Neural progenitor cell (in vitro differentiated cells): ENCODE measurements at regions not wholly inside any gene's neighbourhood (a gene's known extent, or its start where the extent isn't known, plus 50 kb on each side); places are given as distances from the start of the nearest gene placed in this dataset.
A peak's percentile ranks its signal among the peaks of the same experiment; 100 is the strongest.

Experiments
- DNase-seq: peaks from one replicate; pipeline ENCODE4 v3.0.0-alpha.2; 2016; ENCODE audit warnings: low spot score
- H2AFZ ChIP-seq: fragments of 200-600 bp; sonication (generic); replicated peaks from 2 replicates; pipeline ENCODE4 v1.6.1; 2016; ENCODE audit warnings: antibody characterized with exemption
- H3F3A ChIP-seq: fragments of 200-600 bp; sonication (generic); 2 replicates; pipeline ENCODE4 v1.6.1; 2016; ENCODE audit warnings: antibody characterized with exemption, low read depth
- H3K27ac ChIP-seq: fragments of 200-600 bp; sonication (generic); 2 replicates; pipeline ENCODE4 v1.5.1; 2016; ENCODE audit warnings: mild to moderate bottlenecking
- H3K27me3 ChIP-seq: fragments of 200-600 bp; sonication (generic); 2 replicates; pipeline ENCODE4 v1.6.1; 2016; ENCODE audit warnings: mild to moderate bottlenecking, moderate library complexity
- H3K36me3 ChIP-seq: fragments of 200-600 bp; sonication (generic); 2 replicates; pipeline ENCODE4 v1.5.1; 2016
- H3K4me1 ChIP-seq: fragments of 200-600 bp; sonication (generic); 2 replicates; pipeline ENCODE4 v1.6.1; 2016; ENCODE audit warnings: mixed run types
- H3K4me2 ChIP-seq: fragments of 200-600 bp; sonication (generic); 2 replicates; pipeline ENCODE4 v1.6.1; 2016
- H3K4me3 ChIP-seq: fragments of 200-600 bp; sonication (generic); 2 replicates; pipeline ENCODE4 v1.5.1; 2016
- H3K79me2 ChIP-seq: fragments of 200-600 bp; sonication (generic); 2 replicates; pipeline ENCODE4 v1.6.1; 2016; ENCODE audit warnings: low read depth
- H3K9ac ChIP-seq: fragments of 200-600 bp; sonication (generic); 2 replicates; pipeline ENCODE4 v1.6.1; 2016
- H3K9me3 ChIP-seq: fragments of 200-600 bp; sonication (generic); 2 replicates; pipeline ENCODE4 v1.5.1; 2016; ENCODE audit warnings: low read depth
- H4K20me1 ChIP-seq: fragments of 200-600 bp; sonication (generic); 2 replicates; pipeline ENCODE4 v1.6.1; 2016; ENCODE audit warnings: low read depth
- H3K27ac Mint-ChIP-seq: 3 replicates; pipeline ENCODE4 v1.8.0; 2021; ENCODE audit warnings: mixed read lengths
- H3K27me3 Mint-ChIP-seq: 2 replicates; pipeline ENCODE4 v1.8.0; 2022; ENCODE audit warnings: low read depth, mild to moderate bottlenecking, inconsistent platforms, moderate library complexity, mixed read lengths; ENCODE audit not compliant: insufficient read depth
- H3K36me3 Mint-ChIP-seq: 3 replicates; pipeline ENCODE4 v1.8.0; 2021; ENCODE audit warnings: mixed read lengths
- H3K4me1 Mint-ChIP-seq: 3 replicates; pipeline ENCODE4 v1.8.0; 2021; ENCODE audit warnings: mixed read lengths
- H3K4me3 Mint-ChIP-seq: 3 replicates; pipeline ENCODE4 v1.8.0; 2021; ENCODE audit warnings: mild to moderate bottlenecking, moderate library complexity, mixed read lengths
- H3K9me3 Mint-ChIP-seq: 3 replicates; pipeline ENCODE4 v1.8.0; 2020; ENCODE audit warnings: mixed read lengths
- EZH2 ChIP-seq: fragments of 200-600 bp; sonication (generic); IDR thresholded peaks from 2 replicates; pipeline ENCODE4 v1.6.1; 2017; ENCODE audit warnings: antibody characterized with exemption, mild to moderate bottlenecking, moderate library complexity
- EZH2phosphoT487 ChIP-seq: fragments of 200-600 bp; sonication (generic); IDR thresholded peaks from 2 replicates; pipeline ENCODE4 v1.6.1; 2017; ENCODE audit warnings: antibody characterized with exemption
- TF ChIP-seq, protein P1 (sequence below): fragments of 200-600 bp; sonication (generic); IDR thresholded peaks from 2 replicates; pipeline ENCODE4 v1.5.1; 2017; ENCODE audit warnings: antibody characterized with exemption, mild to moderate bottlenecking

GRCh38 chr16:73482310-73482709 lies 434.4 kb upstream of the ZFHX3 start:
- no peaks in the 10 kb centered on the region for H3F3A ChIP-seq
- no peaks in the 10 kb centered on the region for H3K36me3 ChIP-seq
- no peak overlapping the region for H3K4me2 ChIP-seq
- Mint-ChIP-seq H3K27ac (peak overlapping the region; percentile 70), H3K36me3 (no peaks in the 10 kb centered on the region), H3K27me3 (peaks cover 10% of the 10 kb centered on the region), H3K9me3 (peaks cover 2% of the 10 kb centered on the region), H3K4me3 (no peak overlapping the region), H3K4me1 (peaks cover 21% of the 10 kb centered on the region)
- no peaks in the 10 kb centered on the region for H3K79me2 ChIP-seq
- H3K27ac ChIP-seq: no peak overlapping the region
- no peaks in the 10 kb centered on the region for H4K20me1 ChIP-seq
- H3K27me3 ChIP-seq: peaks cover 28% of the 10 kb centered on the region
- no peak overlapping the region for H2AFZ ChIP-seq
- peaks cover 10% of the 10 kb centered on the region for H3K4me1 ChIP-seq
- TF ChIP-seq, protein P1, sequence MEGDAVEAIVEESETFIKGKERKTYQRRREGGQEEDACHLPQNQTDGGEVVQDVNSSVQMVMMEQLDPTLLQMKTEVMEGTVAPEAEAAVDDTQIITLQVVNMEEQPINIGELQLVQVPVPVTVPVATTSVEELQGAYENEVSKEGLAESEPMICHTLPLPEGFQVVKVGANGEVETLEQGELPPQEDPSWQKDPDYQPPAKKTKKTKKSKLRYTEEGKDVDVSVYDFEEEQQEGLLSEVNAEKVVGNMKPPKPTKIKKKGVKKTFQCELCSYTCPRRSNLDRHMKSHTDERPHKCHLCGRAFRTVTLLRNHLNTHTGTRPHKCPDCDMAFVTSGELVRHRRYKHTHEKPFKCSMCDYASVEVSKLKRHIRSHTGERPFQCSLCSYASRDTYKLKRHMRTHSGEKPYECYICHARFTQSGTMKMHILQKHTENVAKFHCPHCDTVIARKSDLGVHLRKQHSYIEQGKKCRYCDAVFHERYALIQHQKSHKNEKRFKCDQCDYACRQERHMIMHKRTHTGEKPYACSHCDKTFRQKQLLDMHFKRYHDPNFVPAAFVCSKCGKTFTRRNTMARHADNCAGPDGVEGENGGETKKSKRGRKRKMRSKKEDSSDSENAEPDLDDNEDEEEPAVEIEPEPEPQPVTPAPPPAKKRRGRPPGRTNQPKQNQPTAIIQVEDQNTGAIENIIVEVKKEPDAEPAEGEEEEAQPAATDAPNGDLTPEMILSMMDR: no peak
- TF ChIP-seq EZH2 (no peak), EZH2phosphoT487 (no peak)
- H3K4me3 ChIP-seq: no peak overlapping the region
- no peak overlapping the region for H3K9ac ChIP-seq
- DNase-seq: no peak
- H3K9me3 ChIP-seq: no peaks in the 10 kb centered on the region

- H3K4me2 ChIP-seq: no peak overlapping the region
- peaks cover 10% of the 10 kb centered on the region for H3K4me1 ChIP-seq
- H3F3A ChIP-seq: no peaks in the 10 kb centered on the region
- no peaks in the 10 kb centered on the region for H3K79me2 ChIP-seq
- H3K9ac ChIP-seq: no peak overlapping the region
- H3K4me3 ChIP-seq: no peak overlapping the region
- H3K4me3 Mint-ChIP-seq: no peak overlapping the region
- H4K20me1 ChIP-seq: no peaks in the 10 kb centered on the region
- H3K9me3 Mint-ChIP-seq: peaks cover 2% of the 10 kb centered on the region
- TF ChIP-seq, protein P1: no peak
- TF ChIP-seq EZH2 (no peak), EZH2phosphoT487 (no peak)
- no peaks in the 10 kb centered on the region for H3K9me3 ChIP-seq
- H3K36me3 Mint-ChIP-seq: no peaks in the 10 kb centered on the region
- H2AFZ ChIP-seq: no peak overlapping the region
- H3K27me3 Mint-ChIP-seq: peaks cover 6% of the 10 kb centered on the region
- peaks cover 28% of the 10 kb centered on the region for H3K27me3 ChIP-seq
- peaks cover 19% of the 10 kb centered on the region for H3K4me1 Mint-ChIP-seq
- H3K27ac Mint-ChIP-seq: no peak overlapping the region
- H3K36me3 ChIP-seq: no peaks in the 10 kb centered on the region
- DNase-seq: peak; percentile 9
- H3K27ac ChIP-seq: no peak overlapping the region
Measured at GRCh38 chr16:73480381-73480780, 432.5 kb upstream of the ZFHX3 start.

- Histone ChIP-seq H3K27ac (no peak overlapping the region), H3F3A (no peaks in the 10 kb centered on the region)
Measured at GRCh38 chr16:73473713-73474112, 425.8 kb upstream of the ZFHX3 start.

More at GRCh38 chr16:73473713-73474112, 425.8 kb upstream of the ZFHX3 start:
- Histone ChIP-seq H4K20me1 (no peaks in the 10 kb centered on the region), H3K4me3 (no peak overlapping the region), H3K9ac (no peak overlapping the region), H3K27me3 (no peaks in the 10 kb centered on the region), H2AFZ (peak overlapping the region; percentile 34), H3K4me2 (no peak overlapping the region), H3K4me1 (no peaks in the 10 kb centered on the region), H3K36me3 (no peaks in the 10 kb centered on the region), H3K9me3 (no peaks in the 10 kb centered on the region), H3K79me2 (no peaks in the 10 kb centered on the region)
- Mint-ChIP-seq H3K36me3 (no peaks in the 10 kb centered on the region), H3K4me3 (no peak overlapping the region), H3K27ac (peak overlapping the region; percentile 21), H3K27me3 (peaks cover 2% of the 10 kb centered on the region), H3K9me3 (no peaks in the 10 kb centered on the region), H3K4me1 (no peaks in the 10 kb centered on the region)
- no peak for DNase-seq
- TF ChIP-seq EZH2 (no peak), EZH2phosphoT487 (no peak)
- TF ChIP-seq, protein P1: no peak
